ENCODE measurements at regions not wholly inside any gene's neighbourhood (a gene's known extent, or its start where the extent isn't known, plus 50 kb on each side); places are given as distances from the start of the nearest gene placed in this dataset.

DNA sequence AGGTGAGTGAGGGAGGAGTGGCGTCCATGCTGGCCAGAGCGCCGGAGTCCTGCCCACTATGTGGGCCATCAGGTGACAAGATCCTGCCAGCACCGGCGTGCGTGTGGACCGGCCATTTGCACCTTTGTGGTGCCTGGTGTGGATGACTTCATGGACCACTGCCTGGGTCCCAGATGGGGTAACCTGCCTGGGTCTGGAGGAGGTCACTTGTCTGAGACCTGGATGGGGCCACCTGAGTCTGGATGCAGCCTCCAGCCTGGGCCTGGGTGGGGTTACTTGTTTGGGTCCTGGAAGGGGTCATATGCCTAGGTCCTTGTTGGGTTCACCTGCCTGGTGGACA lies 299.6 kb downstream of the NDUFA10 start:
- TF ChIP-seq YY1 (IDR thresholded peaks at IDR 0.05) = no peak
- TF ChIP-seq, protein P1, sequence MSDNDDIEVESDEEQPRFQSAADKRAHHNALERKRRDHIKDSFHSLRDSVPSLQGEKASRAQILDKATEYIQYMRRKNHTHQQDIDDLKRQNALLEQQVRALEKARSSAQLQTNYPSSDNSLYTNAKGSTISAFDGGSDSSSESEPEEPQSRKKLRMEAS (IDR thresholded peaks at IDR 0.05) = no peak
- no peak for TF ChIP-seq NR2F2 (IDR thresholded peaks at IDR 0.05)
- TF ChIP-seq HNF4A (conservative IDR thresholded peaks at IDR 0.05) = no peak
- no peak for TF ChIP-seq JUND (IDR thresholded peaks at IDR 0.05)
- no peak for TF ChIP-seq ATF3 (IDR thresholded peaks at IDR 0.05)
- no peak for TF ChIP-seq TAF1 (conservative IDR thresholded peaks at IDR 0.05)
- TF ChIP-seq, protein P2, sequence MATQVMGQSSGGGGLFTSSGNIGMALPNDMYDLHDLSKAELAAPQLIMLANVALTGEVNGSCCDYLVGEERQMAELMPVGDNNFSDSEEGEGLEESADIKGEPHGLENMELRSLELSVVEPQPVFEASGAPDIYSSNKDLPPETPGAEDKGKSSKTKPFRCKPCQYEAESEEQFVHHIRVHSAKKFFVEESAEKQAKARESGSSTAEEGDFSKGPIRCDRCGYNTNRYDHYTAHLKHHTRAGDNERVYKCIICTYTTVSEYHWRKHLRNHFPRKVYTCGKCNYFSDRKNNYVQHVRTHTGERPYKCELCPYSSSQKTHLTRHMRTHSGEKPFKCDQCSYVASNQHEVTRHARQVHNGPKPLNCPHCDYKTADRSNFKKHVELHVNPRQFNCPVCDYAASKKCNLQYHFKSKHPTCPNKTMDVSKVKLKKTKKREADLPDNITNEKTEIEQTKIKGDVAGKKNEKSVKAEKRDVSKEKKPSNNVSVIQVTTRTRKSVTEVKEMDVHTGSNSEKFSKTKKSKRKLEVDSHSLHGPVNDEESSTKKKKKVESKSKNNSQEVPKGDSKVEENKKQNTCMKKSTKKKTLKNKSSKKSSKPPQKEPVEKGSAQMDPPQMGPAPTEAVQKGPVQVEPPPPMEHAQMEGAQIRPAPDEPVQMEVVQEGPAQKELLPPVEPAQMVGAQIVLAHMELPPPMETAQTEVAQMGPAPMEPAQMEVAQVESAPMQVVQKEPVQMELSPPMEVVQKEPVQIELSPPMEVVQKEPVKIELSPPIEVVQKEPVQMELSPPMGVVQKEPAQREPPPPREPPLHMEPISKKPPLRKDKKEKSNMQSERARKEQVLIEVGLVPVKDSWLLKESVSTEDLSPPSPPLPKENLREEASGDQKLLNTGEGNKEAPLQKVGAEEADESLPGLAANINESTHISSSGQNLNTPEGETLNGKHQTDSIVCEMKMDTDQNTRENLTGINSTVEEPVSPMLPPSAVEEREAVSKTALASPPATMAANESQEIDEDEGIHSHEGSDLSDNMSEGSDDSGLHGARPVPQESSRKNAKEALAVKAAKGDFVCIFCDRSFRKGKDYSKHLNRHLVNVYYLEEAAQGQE (IDR thresholded peaks at IDR 0.05) = no peak
- TF ChIP-seq RXRA (IDR thresholded peaks at IDR 0.05) = no peak
- TF ChIP-seq GABPA (IDR thresholded peaks at IDR 0.05 in 1 of 2, conservative IDR thresholded peaks at IDR 0.05 in 1 of 2) = no peak
- no peak for TF ChIP-seq HNF4G (IDR thresholded peaks at IDR 0.05)
- no peak for TF ChIP-seq FOXA2 (IDR thresholded peaks at IDR 0.05)
- TF ChIP-seq FOXA1 (IDR thresholded peaks at IDR 0.05) = no peak
- no peaks in the 10 kb centered on the region for H3K27me3 ChIP-seq (ENCODE audit: control insufficient read depth in 4 of 4, insufficient read depth in 4 of 4, low read length in 3 of 4)
- H3K9me3 ChIP-seq (ENCODE audit: control insufficient read depth in 4 of 4, low read length in 3 of 4) = no peaks in the 10 kb centered on the region
- DNase-seq (ENCODE audit: low spot score) = no peak
- no peak overlapping the region for H3K27ac ChIP-seq (ENCODE audit: low read depth in 1 of 2, low read length in 2 of 2)
- no peak overlapping the region for H3K9ac ChIP-seq (ENCODE audit: low read depth in 1 of 2, low read length in 2 of 2)
- 90% methylated on average over 7 of the region's 7 CpGs for WGBS
- no peak overlapping the region for H3K4me3 ChIP-seq (ENCODE audit: low read depth in 1 of 3, low read length in 3 of 3)
- no peaks in the 10 kb centered on the region for H3K36me3 ChIP-seq (ENCODE audit: control insufficient read depth in 4 of 4, insufficient read depth in 3 of 4, low read depth in 1 of 4, low read length in 3 of 4)
- H3K4me1 ChIP-seq (ENCODE audit: control insufficient read depth in 4 of 4, insufficient read depth in 4 of 4, low read length in 3 of 4) = no peaks in the 10 kb centered on the region

DNA sequence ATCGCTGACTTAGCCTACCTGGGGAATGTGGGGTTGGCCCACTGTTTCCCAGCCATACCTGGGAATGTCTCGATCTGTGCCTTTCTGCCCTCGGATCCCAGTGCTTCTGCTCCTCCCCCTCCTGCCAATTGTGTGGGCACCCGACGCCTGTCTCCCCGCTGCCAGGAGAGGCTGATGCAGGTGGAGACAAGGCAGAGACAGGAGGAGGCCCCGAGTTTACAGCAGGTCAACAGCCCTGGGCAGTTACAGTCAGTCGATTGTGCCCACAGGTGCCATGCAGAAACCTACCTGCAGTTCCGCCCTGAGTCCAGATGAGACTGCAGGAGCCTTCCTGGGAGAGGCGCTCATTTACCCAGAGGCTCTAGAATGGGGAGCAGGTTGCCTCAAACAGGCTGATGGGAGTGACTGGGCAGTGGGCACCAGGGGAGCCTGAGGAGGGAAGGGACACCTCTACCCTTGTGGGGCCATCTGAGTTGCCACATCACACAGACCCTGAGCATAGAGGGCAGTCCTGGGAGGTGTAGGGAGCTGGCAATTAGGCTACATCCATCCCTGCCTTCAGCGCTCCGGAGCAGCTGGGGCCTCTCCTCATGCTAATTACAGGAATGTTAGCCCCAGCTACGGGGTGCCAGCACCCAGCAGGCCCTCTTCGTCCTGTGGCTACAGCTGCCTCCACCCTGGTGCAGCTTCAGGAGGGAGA lies 300.1 kb downstream of the NDUFA10 start:
- H3K27ac ChIP-seq (ENCODE audit: low read depth in 1 of 2, low read length in 2 of 2) = no peak overlapping the region
- TF ChIP-seq RXRA (IDR thresholded peaks at IDR 0.05) (no peak), NR2F2 (IDR thresholded peaks at IDR 0.05) (no peak), JUND (IDR thresholded peaks at IDR 0.05) (no peak), GABPA (IDR thresholded peaks at IDR 0.05 in 1 of 2, conservative IDR thresholded peaks at IDR 0.05 in 1 of 2) (no peak)
- H3K36me3 ChIP-seq (ENCODE audit: control insufficient read depth in 4 of 4, insufficient read depth in 3 of 4, low read depth in 1 of 4, low read length in 3 of 4) = no peaks in the 10 kb centered on the region
- no peaks in the 10 kb centered on the region for H3K9me3 ChIP-seq (ENCODE audit: control insufficient read depth in 4 of 4, low read length in 3 of 4)
- no peak overlapping the region for H3K9ac ChIP-seq (ENCODE audit: low read depth in 1 of 2, low read length in 2 of 2)
- WGBS = 85% methylated on average over 14 of the region's 14 CpGs
- H3K4me3 ChIP-seq (ENCODE audit: low read depth in 1 of 3, low read length in 3 of 3) = no peak overlapping the region
- H3K4me1 ChIP-seq (ENCODE audit: control insufficient read depth in 4 of 4, insufficient read depth in 4 of 4, low read length in 3 of 4) = no peaks in the 10 kb centered on the region
- no peak for DNase-seq (ENCODE audit: low spot score)
- no peaks in the 10 kb centered on the region for H3K27me3 ChIP-seq (ENCODE audit: control insufficient read depth in 4 of 4, insufficient read depth in 4 of 4, low read length in 3 of 4)

GRCh38 chr2:239724194-239724849 lies 300.8 kb downstream of the NDUFA10 start:
- no peaks in the 10 kb centered on the region for H3K36me3 ChIP-seq (ENCODE audit: control insufficient read depth in 4 of 4, insufficient read depth in 3 of 4, low read depth in 1 of 4, low read length in 3 of 4)
- no peaks in the 10 kb centered on the region for H3K9me3 ChIP-seq (ENCODE audit: control insufficient read depth in 4 of 4, low read length in 3 of 4)
- DNase-seq (ENCODE audit: low spot score) = no peak
- WGBS = 77% methylated on average over 16 of the region's 16 CpGs
- no peaks in the 10 kb centered on the region for H3K27me3 ChIP-seq (ENCODE audit: control insufficient read depth in 4 of 4, insufficient read depth in 4 of 4, low read length in 3 of 4)
- TF ChIP-seq GABPA (IDR thresholded peaks at IDR 0.05 in 1 of 2, conservative IDR thresholded peaks at IDR 0.05 in 1 of 2) = no peak
- no peak for TF ChIP-seq ATF3 (IDR thresholded peaks at IDR 0.05)
- TF ChIP-seq TAF1 (conservative IDR thresholded peaks at IDR 0.05) = no peak
- TF ChIP-seq YY1 (IDR thresholded peaks at IDR 0.05) = no peak
- no peaks in the 10 kb centered on the region for H3K4me1 ChIP-seq (ENCODE audit: control insufficient read depth in 4 of 4, insufficient read depth in 4 of 4, low read length in 3 of 4)
- no peak overlapping the region for H3K9ac ChIP-seq (ENCODE audit: low read depth in 1 of 2, low read length in 2 of 2)
- no peak overlapping the region for H3K27ac ChIP-seq (ENCODE audit: low read depth in 1 of 2, low read length in 2 of 2)
- H3K4me3 ChIP-seq (ENCODE audit: low read depth in 1 of 3, low read length in 3 of 3) = no peak overlapping the region

Measured in liver (tissue), 7 donors.